SU-DHL-6 (cell line): ENCODE measurements at regions not wholly inside any gene's neighbourhood (a gene's known extent, or its start where the extent isn't known, plus 50 kb on each side); places are given as distances from the start of the nearest gene placed in this dataset.

Source experiments
- EZH2phosphoT487 ChIP-seq: fragments of 200-600 bp; sonication (generic), shearing (Covaris generic); conservative IDR thresholded peaks from 2 replicates; pipeline ENCODE4 v1.6.1; 2018; ENCODE audit warnings: mild to moderate bottlenecking, antibody characterized with exemption, low read length, moderate library complexity, mixed read lengths
- TF ChIP-seq, protein P1 (sequence below): fragments of 200-600 bp; sonication (generic); IDR thresholded peaks from one replicate; pipeline ENCODE4 v1.5.1; 2017; ENCODE audit warnings: antibody characterized with exemption, mild to moderate bottlenecking, low read length, moderate library complexity; ENCODE audit not compliant: insufficient read depth, poor library complexity, severe bottlenecking

DNA sequence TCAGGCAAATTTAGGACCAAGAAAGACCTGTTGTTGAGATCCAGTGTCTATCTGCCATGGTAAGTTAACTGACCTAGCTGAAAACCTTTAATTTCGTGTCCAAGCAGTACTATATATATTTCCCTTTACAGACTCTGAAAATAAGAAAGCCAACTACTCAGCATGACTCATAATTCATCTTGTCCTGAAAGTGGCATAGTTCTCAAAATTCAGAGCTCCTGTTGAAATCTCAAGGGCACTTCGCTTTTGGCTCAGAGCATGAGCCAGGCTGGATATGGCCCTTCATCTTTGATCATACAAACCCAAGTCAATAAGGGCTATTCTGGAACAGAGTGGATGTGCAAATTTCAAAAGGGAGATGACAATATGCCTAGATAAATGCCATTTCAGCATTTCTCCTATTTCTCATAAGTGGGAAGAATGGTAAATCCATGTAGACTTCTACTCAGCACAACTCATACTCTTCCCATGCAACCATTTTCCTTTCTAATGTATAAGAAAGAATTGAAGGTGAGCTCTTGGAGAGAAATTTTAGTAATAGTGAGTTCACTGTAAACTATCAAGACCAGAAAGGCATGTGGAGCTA is 567.9 kb upstream of the DAB2 start:
- TF ChIP-seq, protein P1, sequence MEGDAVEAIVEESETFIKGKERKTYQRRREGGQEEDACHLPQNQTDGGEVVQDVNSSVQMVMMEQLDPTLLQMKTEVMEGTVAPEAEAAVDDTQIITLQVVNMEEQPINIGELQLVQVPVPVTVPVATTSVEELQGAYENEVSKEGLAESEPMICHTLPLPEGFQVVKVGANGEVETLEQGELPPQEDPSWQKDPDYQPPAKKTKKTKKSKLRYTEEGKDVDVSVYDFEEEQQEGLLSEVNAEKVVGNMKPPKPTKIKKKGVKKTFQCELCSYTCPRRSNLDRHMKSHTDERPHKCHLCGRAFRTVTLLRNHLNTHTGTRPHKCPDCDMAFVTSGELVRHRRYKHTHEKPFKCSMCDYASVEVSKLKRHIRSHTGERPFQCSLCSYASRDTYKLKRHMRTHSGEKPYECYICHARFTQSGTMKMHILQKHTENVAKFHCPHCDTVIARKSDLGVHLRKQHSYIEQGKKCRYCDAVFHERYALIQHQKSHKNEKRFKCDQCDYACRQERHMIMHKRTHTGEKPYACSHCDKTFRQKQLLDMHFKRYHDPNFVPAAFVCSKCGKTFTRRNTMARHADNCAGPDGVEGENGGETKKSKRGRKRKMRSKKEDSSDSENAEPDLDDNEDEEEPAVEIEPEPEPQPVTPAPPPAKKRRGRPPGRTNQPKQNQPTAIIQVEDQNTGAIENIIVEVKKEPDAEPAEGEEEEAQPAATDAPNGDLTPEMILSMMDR = no peak
- no peak for TF ChIP-seq EZH2phosphoT487
